GM21423 (cell line): ENCODE measurements at regions not wholly inside any gene's neighbourhood (a gene's known extent, or its start where the extent isn't known, plus 50 kb on each side); places are given as distances from the start of the nearest gene placed in this dataset.
"Not testable (repeated sequence)": the region's sequence is repeated elsewhere in the genome, so short reads cannot be mapped to it uniquely, and the experiment has no call there.

Experiments
- ATAC-seq: cut with Tn5 transposase; IDR thresholded peaks from one replicate; pipeline ENCODE4 v1.9.1; 2021; ENCODE audit warnings: mild to moderate bottlenecking, moderate library complexity; ENCODE audit not compliant: unreplicated experiment

DNA sequence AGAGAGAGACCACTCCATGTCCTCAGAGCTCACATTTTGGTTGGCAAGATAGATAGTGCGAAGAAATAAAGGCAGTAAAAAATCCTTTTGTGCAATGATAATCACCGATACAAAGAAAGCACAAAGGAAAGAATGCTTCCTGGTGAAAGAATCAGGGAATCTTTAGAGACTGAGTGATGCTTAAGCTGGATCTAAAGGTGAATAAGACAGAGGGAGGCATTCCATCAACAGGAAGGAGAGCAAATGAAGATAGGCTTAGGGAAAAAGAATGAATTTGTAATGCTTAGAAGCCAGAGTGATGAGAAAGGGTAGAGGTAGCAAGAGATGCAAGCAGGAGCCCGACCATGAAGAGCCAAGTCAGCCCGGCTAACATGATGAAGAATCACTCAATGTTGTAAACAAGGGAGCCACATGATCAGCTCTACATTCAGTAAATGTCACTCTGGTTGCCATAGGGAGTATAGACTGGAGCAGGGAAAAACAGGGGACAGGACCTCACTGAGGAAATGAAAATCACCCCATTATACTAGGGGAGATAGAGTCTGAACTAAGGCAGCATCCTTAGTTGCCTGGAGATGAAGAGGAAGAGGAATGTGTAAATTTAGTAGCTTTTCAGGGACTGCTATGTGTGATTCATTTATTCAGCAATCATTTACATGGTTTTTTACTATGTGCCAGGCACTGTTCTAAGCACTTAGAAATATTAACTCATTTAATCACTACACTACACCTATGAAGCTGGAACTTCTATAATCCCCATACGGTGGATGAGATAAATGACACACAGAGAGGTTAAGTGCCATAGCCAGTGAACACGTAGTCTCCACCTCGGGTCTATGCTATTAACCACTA is 402.6 kb upstream of the NFIA start:
- no peak for ATAC-seq

DNA sequence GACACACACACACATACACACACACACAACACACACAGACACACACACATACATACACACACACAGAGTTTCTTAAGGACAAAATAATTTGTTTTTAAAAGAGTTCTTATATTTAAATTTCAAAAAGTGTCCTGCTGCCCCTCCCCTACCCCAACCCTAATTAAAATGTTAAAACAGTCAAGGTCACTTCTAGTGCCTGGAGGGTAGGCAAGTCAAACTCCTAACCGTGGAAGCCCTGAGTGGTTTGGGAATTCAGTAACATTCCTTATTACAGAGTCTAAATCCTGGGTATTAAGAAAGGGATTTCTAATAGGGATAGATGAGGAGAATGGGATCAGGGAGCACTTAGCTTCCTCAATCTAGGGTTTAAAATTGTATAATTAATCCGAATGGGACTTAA is 403.6 kb upstream of the NFIA start:
- no peak for ATAC-seq

DNA sequence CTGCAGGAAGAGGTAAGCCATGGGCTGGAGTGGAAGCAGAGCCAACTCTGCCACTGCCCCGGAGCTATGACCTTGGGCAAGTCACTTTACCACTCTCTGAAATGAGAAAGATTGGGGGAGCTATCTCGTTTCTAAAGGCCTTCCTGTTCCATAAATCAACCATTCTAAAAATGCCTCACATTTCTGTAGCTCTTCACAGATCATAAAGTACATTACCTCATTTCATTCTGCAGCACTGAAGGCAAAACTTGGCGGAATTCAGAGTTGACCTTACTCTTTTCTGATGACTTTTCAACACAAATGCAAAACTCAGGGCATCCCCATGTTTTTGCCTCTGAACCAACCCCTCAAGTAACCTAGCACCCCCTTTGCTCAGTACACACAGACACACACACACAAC is 404.0 kb upstream of the NFIA start:
- ATAC-seq: no peak

DNA sequence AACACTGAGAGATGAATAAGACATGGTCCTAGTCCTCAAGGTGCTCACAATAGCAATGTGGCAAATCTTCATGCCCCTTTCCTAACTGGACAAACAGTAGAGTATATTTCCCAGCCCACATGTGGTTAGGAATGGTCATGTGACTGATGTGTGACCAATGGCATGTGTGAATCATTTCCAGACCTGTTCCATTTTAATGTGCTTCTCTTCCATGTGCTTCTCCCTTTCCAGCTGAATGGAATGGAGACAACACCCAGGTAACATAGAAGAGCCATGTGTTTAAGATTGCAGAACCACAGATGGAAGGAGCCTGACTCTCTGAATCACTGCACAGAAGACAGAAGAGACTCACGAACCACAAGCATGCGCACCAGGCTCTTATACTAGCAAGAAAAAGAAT is 409.9 kb upstream of the NFIA start:
- no peak for ATAC-seq

DNA sequence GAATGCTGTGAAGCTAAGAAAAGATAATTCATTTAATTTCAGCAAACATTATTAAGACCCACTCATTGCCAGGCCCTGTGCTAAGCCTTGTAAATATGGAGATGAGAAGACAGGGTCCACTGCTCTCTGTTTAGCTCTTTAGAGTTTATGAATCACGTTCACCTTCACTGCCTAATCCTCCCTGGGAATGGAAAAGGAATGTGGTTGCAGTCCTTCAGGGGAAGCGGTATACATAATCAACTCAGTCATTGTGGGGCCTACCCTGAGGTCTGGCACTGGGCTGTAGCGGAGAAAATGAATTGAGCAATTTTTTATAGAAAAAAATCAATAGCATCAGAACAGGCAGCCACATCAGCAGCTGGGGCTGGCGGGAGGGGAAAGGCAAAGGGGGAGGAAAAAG is 412.1 kb upstream of the NFIA start:
- no peak for ATAC-seq

DNA sequence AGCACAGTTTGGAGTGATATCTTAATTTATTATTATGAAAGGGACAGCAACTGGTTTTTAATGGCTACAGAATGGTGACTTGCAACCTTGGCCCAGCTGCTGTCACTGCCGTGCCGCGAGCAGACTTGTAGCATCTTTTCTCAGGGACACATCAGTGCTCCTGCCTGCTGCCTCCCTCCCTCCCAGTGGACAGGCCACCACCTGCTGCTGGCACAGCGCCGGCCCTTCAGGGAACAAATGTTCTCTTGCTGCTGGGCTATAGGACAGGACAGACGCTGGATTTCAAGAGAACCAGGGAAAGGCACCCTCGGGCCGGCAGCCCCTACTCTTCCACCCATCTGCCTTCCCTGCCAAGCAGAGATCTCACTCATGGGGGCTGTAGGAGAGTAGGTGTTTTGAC is 413.8 kb upstream of the NFIA start:
- ATAC-seq: no peak

DNA sequence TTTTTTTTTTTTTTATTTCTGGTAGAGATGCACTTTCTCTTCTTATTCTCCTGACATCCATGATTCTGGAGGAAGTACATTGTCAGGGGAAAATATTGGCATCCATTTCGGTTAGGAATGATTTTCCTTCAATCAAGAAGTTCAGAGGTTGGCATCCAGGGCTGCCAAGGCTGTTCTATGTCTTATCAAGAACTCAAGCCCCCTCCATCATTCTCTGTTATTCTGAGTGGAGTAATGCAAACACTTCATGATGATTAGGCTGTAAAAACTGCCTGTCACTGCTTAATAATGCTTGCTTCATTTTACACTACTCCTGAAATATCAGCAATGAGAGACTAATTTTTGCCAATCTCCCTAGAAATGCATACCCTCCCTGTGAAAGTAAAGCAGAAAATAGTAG is 417.1 kb upstream of the NFIA start:
- no peak for ATAC-seq

DNA sequence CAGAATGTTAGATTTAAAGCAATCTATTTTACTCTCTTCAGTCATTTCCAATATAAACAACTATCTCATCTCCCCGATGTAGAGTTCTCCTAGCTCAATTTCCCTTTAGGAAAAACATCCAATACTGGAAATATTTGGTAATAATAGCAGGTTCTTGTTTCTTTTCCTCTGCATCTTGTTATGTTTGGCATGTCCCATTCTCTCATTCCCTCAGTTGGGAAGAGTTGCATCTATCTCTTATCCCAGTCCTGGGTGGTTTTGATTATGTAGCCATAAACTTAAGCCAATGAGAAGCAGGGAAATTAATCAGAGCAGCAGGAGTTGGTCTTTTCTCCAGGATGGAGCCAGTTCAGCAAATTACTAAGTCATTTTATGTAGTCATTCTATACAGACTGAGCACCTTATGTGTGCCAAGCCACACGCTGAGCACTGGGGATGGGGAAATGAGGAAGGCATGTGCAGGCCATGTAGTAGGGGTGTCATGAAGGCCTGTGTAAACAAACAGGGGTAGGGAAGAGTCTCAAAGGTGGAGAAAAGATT is 418.2 kb upstream of the NFIA start:
- no peak for ATAC-seq

DNA sequence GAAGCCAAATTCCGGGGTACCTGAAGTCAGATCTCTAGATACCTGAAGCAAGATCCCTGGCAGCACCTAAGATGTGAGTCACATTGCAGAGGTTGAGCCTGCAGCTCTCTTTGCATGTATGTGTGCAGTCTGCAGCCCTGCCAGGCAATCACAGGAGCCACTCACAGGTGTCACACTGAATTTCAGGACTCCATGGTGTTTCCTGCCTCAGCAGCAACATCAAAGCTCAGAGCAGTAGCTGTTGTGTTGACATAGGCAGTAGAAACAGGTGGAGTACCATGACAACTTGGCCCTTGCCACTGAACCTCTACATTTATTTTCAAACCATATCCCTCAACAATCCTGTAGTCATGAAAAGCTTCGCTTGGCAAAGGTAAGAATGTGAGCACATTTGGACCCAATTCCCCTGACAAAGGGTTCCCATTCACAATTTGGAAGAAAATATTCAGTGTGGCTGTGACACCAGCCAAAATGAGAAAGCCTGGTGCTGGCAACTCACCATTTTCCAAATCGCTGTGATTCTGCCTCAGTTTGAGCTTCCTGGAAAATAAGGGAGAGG is 419.8 kb upstream of the NFIA start:
- no peak for ATAC-seq

DNA sequence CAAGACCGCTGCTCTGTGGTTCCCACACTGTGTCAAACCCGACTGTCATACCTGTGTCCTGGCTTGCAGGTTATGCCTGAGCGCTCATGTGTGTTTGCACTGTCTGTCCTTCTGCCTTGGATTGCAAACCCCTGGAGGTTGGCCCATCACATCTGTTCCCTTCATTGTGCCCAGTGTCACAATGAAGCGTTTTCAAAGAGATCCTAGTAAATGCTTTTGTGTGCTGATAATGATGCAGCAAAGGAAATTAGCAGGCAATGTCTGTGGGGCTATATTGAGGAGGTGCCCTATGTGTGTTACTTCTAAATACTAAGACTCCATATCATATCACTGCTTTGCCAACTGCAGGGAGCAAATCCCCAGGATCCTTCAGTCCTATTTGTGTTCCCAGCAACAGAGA is 424.4 kb upstream of the NFIA start:
- no peak for ATAC-seq

DNA sequence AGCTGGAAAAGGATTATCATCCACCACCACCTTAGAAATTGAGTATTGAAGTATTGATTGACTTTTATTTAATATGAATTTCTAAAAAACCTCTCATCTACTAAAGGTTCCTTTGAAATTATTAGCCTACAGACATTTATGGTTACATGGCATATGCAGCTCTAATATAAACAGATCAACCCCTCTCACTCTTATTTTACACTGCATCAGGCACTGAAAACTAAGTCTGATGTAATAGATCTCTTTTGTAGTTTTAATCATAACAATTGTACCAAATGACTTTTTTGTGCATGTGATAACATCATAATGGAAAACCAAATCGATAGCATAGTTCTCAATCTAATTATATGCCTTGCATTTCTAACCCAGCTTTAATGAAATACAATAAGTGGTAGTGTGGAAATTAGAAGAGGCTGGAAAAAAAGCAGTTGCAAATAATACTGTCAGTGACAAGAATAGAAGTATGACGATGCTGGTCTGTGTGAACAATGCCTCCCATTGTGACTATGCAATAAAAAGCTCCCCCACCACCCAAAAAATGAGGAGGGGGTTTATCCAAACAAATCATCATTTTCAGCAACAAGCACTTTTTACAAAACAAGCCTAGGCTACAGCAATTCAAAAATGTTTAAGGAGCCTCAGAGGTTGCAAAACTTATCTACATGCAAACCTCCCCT is 426.5 kb upstream of the NFIA start:
- no peak for ATAC-seq

DNA sequence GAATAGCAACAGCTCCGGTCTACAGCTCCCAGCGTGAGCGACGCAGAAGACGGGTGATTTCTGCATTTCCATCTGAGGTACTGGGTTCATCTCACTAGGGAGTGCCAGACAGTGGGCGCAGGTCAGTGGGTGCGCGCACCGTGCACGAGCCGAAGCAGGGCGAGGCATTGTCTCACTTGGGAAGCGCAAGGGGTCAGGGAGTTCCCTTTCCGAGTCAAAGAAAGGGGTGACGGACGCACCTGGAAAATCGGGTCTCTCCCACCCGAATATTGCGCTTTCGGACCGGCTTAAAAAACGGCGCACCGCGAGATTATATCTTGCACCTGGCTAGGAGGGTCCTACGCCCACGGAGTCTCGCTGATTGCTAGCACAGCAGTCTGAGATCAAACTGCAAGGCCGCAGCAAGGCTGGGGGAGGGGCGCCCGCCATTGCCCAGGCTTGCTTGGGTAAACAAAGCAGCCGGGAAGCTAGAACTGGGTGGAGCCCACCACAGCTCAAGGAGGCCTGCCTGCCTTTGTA is 442.3 kb upstream of the NFIA start:
- ATAC-seq: not testable (repeated sequence)

DNA sequence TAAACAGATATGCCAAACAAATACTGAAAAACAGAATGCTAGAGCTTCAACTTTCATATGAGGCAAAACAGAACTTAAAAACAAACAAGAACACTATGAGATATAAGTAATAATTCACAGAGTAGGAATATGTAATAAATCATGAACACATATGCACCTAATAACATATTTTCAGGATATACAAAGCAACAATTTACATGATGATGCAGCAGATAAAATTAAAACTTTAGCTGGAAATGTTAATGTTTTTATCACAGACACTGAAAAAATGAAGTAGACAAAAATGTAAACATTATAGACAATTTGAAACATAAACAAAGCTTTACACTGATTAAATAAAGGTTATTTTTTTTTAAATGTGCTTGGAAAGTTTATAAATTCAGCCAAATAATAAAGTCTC is 443.1 kb upstream of the NFIA start:
- no peak for ATAC-seq

DNA sequence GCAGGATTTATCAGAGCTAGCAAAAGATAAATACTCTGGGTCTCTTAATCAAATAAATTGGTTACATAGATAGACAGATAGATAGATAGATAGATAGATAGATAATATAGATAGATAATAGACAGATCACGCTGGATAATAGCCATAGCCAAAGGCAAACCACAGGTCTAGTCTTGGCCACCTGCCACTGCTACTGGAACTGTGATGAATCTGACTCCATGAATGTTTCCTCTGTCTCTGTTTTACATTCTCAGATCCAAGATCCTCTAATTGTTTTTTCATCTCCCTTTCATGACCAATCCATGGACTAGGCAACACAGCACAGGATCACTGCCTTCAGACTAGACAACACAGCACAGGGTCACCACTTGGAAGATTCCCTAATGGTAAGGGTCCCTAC is 444.7 kb upstream of the NFIA start:
- no peak for ATAC-seq

DNA sequence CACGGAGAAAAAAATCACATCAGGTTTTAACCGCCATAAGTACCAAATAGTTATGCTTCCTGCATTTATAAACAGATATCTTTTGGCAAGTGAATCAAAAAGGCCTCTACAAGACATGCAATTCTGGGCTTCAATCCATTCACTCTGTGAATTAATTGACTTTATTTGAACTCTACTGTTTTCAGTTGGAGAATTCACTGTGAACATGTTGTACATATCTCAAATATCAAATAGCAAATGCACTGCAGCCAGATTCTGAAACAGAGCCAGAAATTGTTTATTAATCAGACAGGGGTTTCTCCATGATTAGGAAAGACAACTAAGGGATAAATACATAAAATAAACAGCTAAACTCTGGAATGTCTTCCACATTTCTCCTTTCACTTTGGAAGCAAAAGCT is 445.4 kb upstream of the NFIA start:
- ATAC-seq: no peak

DNA sequence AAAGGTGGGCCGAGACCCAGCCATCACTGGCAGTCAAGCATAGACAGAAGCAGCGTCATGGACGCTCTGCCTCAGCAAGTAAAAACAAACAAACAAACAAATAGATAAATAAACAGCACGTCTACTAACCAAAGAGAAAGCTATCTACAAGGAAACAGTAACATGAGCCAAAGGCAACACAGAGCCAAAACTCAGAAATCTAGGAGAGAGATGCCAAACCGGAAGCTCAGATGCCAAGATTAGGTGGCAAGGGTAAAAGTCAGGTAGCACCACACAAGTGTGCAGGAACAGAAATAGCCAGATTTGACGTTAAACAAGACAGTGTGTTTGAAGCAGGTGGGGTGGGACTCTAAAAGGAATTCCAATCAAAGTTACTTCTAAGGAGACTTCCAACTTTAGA is 448.3 kb upstream of the NFIA start:
- no peak for ATAC-seq

DNA sequence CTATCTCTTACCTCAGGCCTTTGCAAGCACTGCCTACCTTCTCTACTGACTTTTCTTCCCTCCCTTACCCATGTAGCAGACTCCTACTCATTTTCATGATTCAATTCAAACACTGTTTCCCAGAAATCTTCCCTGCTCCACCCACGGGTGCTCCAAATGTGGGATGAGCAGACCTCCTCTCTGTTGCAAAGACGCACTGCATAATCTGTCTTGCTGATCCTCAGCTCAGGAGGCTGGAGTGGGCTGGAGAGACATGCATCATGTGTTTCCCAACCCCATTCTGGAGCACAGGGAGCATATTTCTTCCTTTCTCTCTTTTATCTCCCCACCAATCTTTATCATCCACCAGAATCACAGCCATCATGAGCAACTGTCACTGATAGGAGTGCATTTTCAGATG is 459.9 kb upstream of the NFIA start:
- no peak for ATAC-seq

DNA sequence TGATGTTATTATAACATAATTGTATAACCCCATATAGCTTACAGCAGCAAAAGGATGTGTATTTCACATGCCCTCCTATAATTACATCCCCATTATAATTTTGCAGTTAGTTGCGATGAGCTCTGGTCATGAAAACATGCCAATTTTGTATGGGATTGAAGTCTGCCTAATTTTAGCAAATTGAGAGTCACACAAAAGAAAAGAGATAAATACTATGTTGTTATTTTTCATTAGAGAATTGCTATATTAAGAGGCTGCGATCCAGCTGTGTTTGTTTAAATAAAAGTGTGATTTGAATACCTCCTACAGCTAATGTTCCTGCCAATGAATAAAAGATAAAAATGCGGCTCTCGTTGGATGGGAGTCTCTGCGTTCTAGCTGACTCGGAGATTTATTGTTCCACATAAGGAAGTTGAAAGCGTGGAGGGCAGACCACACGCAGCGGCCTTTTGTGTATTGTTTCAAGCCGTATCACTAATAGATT is 461.0 kb upstream of the NFIA start:
- ATAC-seq: no peak

DNA sequence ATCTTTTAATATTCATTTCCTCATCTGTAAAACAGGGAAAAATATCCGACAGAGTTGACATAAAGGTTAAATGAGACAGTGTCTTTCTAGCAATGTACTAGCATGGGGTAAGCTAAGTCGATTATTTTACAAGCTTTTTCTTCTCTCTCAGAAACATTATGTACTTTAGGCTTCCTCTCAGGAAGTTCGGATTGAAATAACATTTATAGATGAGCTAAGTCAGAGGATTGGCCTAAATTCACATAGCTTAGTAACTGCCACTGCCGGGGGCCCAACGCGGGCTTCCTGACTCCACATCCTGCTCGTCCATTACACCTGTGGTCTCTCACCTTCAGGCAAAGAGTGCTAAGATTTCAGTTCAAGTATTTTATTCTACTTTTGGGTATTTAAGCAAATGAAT is 462.3 kb upstream of the NFIA start:
- no peak for ATAC-seq

DNA sequence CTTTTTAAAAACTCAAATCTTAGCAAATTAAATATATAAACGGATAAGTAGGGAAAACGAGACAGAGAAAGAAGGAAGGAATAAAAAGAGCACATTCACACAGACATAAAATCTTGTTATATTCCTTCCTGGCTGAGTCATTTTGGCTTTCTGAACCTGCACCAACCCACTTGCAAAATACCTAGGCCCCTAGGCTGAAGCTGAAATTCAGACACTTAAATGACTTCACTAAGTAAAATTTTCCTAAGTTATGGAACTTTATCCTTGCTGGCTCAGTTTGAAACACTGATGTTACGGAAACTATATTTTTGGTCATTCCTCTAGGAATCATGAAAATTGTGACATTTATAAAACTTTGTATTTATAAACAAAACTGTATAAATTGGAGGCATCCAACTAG is 462.8 kb upstream of the NFIA start:
- no peak for ATAC-seq

DNA sequence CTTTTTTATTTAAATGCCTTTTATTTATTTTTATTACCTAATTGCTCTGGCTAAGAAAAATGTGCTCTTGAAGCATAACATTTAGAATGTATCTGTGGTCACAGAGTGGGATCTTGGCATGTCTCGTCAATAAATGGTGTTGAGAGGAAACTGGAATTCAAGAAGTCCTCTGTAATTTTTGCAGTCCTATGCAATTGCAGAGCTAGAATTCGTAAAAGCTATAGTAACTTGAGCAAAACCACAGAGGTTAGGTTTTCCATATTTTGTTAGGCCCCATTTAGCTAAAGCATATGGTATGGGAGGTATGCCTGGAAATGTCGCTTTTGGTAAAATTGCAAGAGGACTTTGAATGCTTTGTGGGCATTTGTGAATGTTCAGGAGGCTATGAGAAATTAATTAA is 466.7 kb upstream of the NFIA start:
- no peak for ATAC-seq

DNA sequence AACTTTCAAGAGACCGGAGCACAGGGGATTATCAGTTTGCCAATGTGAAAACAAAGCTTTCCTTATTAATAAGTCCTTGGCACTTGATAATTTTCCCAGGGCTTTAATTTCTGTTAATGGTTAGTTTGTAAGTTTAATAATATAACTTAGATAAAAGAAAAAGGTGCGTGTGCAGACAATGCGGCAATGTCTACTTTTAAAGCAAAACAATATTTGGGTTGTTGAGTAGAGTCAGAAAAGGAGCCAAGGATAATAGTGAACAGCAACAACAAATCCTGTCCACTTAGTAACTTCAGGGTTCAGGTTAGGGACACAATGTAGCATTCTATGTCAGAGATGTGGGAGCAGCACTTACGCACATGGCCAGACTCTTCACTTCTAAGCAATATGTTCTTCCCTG is 469.6 kb upstream of the NFIA start:
- no peak for ATAC-seq
